ENCODE measurements at regions not wholly inside any gene's neighbourhood (a gene's known extent, or its start where the extent isn't known, plus 50 kb on each side); places are given as distances from the start of the nearest gene placed in this dataset.

DNA sequence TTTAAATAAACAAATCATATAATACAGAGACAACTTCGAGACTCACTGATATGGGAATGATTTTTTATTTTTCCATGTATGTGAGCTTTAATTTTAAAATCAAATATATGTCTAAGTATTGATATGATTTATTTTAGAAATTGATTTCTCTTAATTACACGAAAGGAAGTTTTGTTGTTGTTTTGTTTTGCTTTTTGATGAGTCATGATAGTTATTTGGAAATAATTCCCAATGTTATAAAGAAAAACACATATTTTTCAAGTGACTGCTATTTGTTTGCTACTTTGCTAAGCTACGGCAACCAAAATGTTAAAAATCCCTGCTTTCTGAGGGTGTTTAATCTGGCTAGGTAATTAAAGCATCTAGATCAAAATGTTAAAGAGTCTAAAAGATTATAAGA is 2139.4 kb upstream of the TENM3 start:
- no peak for DNase-seq (ENCODE audit: low read depth)

GRCh38 chr4:180105362-180105761 is 2137.8 kb upstream of the TENM3 start:
- DNase-seq (ENCODE audit: low read depth): no peak

GRCh38 chr4:180106122-180106521 is 2137.1 kb upstream of the TENM3 start:
- no peak for DNase-seq (ENCODE audit: low read depth)

GRCh38 chr4:180106997-180107396 is 2136.2 kb upstream of the TENM3 start:
- DNase-seq (ENCODE audit: low read depth): no peak

DNA sequence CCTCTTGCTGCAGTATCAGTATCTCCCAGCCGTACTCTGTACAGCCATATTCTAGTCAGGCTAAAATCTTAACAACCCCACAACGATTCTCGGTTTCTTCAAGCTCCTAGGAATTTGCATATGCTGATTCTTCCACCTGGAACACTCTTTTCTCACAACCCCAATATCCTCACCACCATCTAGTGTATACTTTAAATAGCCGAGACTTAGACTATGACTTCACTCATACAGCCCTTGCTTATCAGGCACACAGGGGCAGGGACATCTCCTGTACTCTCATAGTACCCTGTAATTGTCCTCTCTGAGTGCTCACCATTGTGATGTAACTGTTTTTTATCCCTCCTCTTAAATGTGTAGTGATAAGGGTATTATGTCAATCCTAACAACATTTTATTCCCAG is 2126.4 kb upstream of the TENM3 start:
- DNase-seq (ENCODE audit: low read depth): no peak

DNA sequence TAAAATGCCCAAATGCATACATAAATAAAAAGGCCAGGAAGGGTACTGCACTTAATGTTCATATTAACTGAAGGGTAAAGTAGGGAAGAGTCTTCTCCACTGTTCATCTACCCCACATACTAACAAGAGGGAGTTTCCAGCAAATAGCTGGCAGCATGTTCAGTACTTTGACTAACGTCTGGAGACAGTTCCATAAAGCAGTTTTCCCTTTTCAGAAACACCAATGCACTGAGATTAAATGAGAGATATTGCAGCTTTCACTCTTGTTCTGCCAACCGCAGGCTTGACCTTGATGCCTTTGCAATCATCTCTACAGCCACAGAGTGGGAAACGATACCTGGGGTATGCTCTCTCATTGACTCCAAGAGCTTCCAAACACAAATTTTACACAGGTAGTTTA is 2123.1 kb upstream of the TENM3 start:
- no peak for DNase-seq (ENCODE audit: low read depth)

DNA sequence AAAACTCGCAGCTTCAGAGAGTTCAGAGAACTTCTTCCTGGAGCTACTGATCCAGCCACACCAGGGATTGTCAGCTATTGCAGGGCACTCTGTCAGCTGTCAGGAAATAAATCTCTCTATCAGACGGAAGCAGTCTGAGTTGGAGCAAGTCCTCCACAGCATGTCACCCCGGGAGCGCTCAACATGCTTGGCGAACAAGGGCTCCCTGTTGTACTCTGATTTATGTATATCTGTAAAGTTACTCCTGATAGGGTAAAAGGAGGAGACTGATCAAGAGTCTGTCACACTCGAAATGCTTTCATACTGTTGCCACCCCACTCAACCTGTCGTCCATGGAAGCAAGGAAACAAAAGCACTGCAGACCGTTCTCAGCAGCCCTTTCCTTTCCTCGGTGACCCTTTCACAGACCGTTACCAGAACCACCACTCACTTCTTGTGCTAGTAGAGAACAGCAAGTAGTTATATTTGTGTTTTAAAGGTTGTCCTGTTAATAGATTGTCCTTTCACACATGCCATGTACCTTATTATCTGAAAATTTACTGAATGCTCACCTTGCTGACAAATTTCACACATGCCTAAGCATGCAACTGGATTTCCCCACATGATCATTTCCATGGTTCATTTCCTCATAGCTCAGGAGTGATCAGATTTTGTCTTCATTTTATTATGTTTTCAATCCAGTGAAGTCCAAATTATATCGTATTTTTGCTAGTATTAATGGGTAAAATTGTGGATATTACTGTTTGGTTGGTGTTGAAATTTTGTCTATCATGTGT is 2108.9 kb upstream of the TENM3 start:
- no peak for DNase-seq (ENCODE audit: low read depth)

DNA sequence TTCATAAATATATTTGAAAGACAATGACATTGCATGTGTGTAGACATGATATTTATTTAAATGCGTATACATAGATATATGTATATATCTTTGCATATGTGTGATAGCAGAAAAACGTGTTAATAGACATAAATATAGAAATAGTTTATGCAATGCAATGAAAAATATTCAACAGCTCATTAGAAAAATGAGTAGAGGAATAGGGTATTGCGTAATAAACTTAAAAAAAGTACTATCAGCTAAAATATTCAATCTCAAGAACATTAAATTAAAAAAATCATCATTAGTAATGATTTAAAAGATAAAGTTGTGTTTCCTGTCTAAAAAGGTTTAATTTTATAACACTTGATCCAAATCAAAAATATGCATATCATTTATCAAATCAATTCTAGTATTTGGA is 2101.5 kb upstream of the TENM3 start:
- no peak for DNase-seq (ENCODE audit: low read depth)

DNA sequence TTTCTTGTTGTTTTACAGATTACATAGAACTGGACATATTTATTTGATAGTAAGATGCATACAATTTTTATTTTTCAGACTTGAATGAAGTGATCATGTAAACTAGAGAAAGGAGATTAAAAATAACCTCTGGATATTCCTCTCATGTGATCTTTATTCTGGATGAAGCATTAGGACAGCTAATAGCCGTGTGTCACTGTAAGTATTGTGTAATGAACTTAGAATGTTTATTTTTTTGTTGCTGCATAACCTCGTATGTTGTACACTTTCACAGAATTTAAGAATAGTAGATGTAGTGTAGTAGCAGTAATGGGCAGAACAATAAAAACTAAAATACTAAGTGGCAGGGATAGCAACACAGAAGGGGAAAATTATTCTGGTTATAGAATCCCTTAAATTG is 2094.5 kb upstream of the TENM3 start:
- no peak for DNase-seq (ENCODE audit: low read depth)

- DNase-seq (ENCODE audit: low read depth): no peak
Observed at GRCh38 chr4:180150818-180151217, 2092.4 kb upstream of the TENM3 start.

DNA sequence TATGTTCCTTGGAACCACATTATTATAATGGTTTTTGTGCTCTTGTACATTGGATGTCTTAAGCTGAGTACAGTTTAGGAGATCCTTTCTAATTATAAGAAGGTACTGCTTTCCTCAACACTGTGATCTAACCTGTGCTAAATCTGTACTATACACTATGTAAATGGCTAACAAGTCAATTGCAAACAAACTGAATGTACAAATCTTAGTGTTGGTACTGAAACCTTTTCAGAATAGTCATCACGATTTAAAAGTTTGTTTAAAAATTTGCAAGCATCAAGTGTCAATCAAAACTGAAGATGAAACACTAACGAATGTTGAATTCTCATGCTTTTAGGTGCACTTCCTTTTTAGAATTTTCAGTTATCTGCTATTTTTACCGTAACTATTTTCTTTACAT is 2090.4 kb upstream of the TENM3 start:
- DNase-seq (ENCODE audit: low read depth): no peak

DNA sequence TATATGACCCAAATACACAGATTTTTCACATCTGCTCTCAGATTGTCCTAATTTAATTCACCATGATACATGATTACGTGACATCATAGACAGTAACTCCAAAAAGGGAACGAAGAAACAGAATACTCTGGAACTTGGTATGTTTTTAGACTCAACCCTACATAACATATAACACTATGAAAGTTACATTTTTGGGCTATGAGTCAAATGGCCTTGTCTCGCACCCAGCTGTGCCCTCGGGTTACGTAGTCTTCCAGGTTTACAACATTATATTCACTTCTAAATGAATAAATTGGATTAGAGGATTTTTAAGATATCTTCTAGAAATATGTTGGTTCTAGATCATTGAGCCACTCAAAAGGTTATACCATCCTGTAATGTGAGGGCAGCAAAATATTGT is 2089.6 kb upstream of the TENM3 start:
- DNase-seq (ENCODE audit: low read depth): no peak

- DNase-seq (ENCODE audit: low read depth): no peak
Observed at GRCh38 chr4:180156684-180157083, 2086.5 kb upstream of the TENM3 start.

- DNase-seq (ENCODE audit: low read depth): no peak
Observed at GRCh38 chr4:180160195-180160983, 2082.8 kb upstream of the TENM3 start.

DNA sequence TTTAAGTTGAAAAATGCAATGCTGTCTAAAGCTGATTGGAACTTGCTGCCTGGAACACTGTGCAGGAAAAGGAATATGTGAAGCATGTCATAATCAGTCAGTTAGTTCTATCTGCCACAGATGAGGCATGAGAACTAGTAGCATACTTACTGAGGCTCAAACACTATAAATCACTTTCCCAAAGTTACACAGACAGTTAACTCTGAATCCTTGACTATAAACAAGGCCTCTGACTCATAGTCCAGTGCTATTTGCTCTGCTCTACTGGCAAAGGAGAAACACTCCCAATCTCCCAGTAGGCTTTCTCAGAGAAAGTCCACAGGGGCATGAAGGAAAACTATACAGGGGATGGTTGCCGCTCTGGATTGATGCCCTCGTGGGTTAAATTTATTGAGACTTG is 2078.4 kb upstream of the TENM3 start:
- DNase-seq (ENCODE audit: low read depth): peak; percentile 47

- DNase-seq (ENCODE audit: low read depth): no peak
Observed at GRCh38 chr4:180169394-180169793, 2073.8 kb upstream of the TENM3 start.

DNA sequence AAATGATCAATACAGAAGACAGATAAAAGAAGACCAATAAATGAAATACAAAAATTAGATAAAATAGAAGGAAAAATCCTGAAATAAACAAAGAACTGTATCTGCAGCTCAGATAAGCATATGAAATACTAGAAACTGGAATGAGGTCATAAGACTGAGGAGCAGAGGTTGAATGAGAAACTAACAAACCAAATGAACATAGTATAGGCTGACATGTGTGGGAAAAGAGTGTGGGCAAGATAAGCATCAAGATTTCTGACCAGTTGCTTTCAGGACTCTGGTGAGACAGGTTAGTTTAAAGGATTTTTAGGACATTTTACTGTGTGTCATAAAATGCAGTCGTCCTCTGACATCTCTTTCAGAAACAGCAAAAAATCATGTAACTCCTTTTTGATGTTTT is 2073.2 kb upstream of the TENM3 start:
- no peak for DNase-seq (ENCODE audit: low read depth)

DNA sequence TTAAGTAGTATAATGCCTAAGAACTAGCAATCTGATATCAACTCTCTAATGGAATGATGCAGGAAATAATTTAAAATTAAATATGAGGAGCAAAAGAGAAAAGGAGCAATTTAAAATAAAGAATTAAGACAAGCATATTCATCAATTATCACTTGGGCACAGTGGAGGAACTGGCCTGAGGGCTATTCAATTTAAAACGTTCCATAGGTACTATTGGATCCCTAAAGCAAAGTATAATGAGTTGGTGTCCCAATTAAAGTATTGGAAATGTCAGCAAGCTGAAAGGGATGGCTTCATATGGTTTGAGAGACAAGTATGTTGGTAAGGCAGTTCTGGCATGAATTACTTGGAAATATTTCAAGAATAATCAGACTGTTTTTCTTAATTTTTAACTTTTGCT is 2064.1 kb upstream of the TENM3 start:
- no peak for DNase-seq (ENCODE audit: low read depth)

DNA sequence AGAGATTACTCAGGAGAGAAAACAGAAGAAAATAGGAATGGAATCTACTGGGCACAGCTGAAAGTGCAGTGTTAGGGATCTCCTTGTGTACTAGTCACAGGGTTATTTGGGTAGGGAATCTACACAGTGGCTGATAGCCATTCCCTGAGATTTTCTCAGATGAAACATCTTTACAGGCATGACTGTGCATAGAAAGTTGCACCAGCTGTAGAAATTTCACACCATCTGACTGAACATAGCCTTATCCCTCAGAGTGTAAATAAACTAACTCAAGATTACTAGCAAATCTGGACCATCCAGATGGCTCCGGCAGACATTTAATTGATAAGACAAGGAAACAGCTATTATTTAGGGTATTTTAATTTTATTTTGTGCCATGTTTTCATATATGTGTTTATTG is 2053.5 kb upstream of the TENM3 start:
- DNase-seq (ENCODE audit: low read depth): no peak

GRCh38 chr4:180190382-180190781 is 2052.8 kb upstream of the TENM3 start:
- no peak for DNase-seq (ENCODE audit: low read depth)

GRCh38 chr4:180197471-180197870 is 2045.7 kb upstream of the TENM3 start:
- DNase-seq (ENCODE audit: low read depth): no peak

GRCh38 chr4:180203349-180203748 is 2039.9 kb upstream of the TENM3 start:
- no peak for DNase-seq (ENCODE audit: low read depth)

GRCh38 chr4:180205276-180205675 is 2037.9 kb upstream of the TENM3 start:
- DNase-seq (ENCODE audit: low read depth): no peak
